ENCODE measurements at regions not wholly inside any gene's neighbourhood (a gene's known extent, or its start where the extent isn't known, plus 50 kb on each side); places are given as distances from the start of the nearest gene placed in this dataset.
A peak's percentile ranks its signal among the peaks of the same experiment; 100 is the strongest.

DNA sequence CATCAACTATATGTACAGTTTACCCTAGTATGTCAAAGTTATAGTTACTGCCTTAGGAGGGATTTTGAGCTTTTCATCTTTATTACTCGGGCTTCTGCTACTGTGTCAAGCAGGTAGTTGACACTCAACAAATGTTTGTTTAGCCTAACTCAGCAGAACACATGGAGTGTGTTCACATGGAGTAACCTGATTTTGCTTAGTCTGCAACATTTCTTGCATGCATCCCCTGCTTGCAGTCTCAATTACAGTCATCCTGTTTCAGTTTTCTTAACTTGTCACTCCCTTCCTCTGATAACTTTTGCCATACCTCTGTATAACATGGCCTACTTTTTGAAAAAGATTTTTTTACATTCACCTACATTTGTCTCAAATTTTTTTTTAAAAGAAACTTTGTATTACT lies 135.5 kb downstream of the NMUR2 start:
- no peak for DNase-seq

DNA sequence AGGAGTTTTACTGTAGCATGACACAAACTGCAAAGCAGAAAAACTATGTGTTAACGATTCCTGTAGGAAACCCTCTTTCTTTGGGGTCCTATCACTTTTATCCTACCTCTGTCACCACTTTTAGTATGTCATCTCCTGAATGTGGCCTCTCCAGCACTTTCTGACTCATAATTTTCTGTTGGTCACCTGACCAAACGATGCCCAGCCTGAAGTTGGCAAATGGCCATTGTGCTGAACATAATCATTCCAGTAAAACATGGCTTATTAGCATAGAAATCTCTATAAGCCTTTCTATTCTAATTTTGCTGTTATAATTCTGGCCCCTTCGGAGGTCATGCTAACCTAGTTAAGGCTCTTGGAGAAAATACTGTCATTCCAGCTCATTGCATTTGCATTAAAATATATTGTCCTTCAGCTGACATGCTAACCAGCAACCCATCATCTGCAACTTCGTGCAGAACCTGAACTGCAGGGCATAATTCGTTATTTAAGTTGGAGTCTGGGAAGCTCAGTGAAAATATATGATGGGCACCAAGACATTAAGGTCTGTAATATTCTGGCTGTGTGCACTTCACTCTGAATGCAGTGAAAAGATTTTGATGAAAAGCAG lies 140.3 kb downstream of the NMUR2 start:
- DNase-seq = no peak

DNA sequence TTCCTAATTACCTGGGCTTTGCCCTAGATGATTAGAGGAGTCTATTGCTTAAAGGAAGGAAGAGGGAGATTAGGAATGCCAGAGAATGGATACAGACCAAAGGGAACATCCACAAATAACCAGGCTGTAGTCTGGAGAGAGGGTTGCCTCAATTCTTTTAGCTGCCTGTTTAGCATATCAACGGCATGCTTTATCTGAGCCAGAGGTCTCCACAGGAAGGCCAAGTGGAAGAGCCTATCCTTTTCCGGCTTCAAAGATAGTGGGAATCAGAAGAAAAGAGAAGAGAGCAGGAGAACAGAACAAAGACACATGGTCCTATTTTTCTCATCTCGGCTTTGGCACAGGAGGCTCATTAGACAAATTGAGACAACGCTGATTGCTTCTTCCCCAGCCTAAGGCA lies 142.4 kb downstream of the NMUR2 start:
- no peak for DNase-seq

DNA sequence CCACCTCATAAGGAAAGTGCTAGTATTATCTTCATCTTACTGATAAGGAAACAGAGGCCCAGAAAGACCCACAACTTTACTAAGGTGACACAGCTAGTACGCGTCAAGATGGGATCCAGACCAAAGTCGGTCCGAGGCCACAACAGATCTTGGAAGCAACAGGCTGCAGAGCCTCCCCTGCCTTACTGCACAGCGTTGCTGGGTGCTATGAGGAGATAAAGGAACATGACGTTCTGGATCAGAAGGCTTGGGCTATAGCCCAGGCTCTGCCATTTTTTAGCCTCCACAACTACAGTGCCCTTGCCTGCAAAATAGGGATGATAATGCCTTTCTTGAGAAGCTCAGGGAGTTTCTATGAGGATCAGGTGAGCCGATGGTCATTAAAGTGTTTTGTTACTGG lies 144.1 kb downstream of the NMUR2 start:
- DNase-seq = no peak

DNA sequence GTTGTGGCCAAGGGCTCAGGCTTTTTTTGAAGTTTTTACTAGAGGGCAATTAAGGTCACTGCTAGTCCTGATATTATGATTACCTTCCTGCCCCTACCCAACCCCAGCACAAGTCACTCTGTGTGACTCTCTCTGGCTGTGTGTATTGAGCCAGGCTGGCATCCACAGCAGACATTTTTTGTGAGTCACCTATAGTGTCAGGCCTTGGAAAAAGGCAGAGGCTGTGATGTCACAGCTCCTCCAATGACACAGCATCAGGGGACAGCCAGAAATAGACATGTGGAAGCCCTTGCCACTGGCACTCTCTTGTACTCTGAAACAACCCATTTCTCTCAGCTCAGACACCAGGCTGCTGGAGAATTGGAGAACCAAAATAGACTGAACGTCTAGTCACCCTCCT lies 145.4 kb downstream of the NMUR2 start:
- no peak for DNase-seq

DNA sequence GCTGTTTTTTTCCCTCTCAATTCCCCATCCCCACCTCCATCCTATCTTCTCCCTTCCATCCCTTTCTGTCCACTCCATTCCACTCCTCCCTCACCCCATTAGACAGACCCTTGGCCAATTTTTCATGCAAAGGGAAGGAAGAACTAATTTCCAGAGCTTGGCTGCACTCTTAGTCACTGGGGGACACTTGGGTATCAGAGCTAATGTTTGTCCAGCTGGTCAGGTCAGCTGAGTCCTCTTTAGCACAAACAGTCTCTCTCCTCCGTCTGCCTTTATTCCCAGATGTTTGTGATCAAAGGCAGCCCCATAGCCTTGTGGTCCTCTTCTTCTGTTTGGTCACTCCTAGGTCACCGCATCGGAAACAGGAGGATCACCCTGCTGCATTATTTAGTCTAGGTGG lies 148.5 kb downstream of the NMUR2 start:
- DNase-seq = no peak

DNA sequence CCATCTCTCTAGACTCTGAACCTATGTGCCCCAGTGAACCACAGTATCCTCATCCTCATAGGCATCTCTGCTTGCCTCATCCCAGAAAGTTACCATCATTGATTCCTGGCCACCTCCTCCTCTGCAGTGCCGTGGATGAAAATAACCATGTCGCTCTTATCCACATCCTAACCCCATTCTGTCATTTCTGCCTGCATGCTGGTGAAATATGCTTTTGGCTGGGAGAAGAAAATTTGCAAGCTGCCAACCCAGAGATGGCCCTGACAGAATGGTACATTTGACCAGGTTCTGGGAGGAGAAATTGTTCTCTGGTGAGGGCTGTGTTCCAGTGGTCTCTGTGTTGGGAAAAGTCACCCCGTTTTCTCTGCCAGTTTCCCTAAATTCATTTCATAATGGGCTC lies 149.7 kb downstream of the NMUR2 start:
- no peak for DNase-seq

DNA sequence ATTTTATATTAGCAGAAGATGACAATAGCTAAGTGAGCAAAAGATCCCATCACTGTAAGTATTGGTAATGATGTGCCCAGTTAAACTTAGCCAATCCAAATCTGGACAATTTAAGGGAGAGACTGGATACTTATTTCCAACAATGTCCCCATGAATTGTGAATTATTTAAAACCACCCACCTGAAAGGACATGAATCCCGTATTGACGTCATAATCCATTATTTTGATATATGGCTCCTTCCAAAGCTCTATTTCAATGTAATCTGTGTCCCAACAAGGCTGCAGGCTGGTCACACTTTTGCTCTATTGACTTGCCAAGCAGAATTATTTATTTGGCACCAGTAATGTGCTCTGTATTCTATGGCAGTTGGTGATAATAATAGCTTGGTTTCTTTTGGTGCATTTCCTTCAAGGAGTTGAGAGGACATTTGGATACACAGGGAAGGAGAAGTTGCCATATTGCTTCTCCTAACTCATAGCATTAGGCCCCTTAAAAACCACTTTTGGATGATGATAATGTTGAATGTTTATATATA lies 157.2 kb downstream of the NMUR2 start:
- DNase-seq = no peak

DNA sequence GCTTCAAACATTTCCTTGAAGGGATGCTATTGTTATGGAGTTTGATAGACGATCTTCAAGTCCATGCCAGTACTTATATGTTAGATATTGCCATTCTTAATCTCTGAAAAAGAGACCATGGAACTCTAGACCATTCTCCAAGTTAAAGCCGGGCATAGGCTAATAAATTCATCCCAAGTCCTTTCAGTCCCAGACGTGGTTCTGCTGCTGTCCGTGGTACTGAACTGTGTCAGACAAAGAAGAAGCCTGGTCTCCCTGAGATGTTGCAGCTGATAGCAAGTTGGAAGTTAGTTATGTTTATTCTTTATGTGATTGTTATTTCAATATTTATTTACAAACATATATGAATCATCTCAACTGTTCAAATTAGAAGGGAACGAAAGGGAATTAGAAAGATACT lies 158.7 kb downstream of the NMUR2 start:
- no peak for DNase-seq

DNA sequence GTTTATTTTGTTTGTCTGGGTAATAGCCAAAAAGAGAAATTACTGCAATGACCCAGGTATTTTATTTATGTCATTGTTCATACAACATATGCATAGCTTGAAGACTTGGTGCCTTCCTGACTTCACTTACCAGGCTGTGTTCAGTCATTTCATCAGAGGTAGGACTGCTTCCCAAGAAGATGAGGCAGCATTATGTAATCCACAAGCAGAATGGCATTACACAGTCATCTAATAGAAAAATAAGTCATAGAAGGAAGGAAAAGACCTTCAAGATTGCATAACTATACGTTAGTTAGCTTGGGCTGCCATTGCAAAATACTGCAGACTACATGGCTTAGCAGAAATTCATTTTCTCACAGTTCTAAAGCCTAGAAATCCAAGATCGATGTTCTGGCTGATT lies 167.5 kb downstream of the NMUR2 start:
- DNase-seq = no peak

DNA sequence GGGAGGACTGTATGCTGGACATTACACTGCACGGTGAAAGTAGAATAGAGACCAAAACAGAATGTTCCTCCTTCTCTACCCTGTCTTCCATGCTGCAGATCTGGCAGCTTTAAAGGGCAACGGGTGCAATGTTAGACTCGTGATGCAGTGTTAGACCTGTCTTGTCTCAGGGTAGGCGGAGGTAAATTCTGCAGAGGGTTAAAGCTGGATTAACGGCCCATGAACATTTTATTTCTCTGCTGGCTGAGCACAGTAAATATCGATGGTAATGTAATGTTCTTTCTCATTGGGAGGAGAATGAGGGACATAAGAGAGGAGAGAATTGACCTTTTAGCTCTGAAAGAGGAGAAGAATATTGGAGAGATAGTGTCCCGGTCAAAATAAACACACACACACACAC lies 178.9 kb downstream of the NMUR2 start:
- no peak for DNase-seq

DNA sequence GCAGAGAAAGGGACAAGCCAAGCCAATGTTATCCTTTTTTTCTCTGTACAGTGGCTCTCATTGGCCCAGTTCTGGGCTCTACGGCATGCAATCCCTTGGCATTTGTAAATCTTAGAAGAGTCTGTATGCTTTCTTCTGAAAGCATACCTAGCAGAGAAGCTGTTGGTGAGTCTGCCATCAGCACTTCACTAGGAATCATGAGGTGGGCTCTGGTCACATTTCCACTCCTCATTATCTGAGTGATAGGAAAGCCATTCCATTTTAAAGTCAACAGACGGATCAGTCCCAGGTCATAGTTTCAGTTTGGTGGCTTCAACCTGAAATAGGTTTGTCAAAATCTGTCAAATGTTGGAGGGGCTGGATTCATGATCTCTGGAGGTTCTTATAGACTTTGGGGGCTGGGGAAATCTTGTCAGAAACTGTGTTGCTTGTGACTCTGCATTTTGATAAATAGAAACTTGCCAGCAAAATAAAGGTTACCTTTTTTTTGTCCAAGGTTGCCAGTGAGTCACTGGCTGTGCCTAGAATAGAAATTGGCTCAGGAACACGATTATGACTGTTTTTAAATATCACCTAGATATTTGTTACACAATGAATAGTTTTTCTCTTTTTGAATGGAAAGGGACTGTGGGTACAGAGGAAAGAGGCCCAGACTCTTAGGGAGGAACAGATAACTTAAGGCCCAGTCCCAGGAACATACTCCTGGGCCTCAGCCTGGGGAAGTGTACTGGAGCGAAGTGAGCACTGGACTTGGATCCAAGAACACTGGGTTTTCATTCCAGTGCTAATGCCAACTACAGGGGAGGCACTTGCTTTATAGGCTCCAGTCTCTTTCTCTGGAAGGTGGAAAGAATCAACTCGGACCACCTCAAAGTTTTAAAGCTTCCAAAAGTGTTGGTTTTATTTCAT lies 183.1 kb downstream of the NMUR2 start:
- no peak for DNase-seq

DNA sequence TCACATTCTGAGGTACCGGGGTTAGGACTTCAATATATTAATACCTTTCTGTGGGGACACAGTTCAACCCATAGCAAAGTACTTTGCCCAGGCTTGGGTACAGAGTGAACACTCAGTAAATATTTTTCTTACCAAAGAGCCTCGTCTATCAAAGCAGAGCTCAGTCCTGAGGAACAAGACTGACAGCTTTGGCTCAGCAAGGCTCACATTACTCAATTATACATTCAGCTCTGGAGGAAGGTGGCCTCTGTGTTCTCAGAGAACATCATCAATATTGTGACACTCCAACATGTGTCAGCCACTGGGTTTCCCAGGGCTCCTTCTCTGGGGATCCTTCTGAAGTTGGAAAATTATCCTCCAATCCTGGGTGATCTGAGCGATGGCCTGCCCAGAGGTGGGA lies 186.4 kb downstream of the NMUR2 start:
- no peak for DNase-seq

DNA sequence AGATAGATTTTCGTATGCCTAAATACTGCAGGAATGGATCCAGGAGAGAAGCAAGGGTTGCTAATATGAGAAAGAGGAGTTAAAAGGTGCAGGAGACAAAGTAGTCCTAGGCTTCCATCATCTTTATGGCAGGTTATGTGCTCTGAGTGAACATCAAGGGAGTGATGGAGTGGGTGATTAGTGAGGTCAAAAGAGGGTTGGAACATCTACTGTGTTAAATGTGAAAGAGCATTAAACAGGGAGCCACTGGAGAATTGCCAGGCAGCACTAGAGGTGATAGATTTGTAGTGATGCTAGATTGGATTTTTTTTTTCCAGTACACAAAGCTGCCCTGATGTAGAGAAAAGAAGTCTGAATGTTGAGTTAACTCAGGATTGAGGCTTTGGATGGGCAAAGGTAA lies 199.3 kb downstream of the NMUR2 start:
- DNase-seq = no peak

DNA sequence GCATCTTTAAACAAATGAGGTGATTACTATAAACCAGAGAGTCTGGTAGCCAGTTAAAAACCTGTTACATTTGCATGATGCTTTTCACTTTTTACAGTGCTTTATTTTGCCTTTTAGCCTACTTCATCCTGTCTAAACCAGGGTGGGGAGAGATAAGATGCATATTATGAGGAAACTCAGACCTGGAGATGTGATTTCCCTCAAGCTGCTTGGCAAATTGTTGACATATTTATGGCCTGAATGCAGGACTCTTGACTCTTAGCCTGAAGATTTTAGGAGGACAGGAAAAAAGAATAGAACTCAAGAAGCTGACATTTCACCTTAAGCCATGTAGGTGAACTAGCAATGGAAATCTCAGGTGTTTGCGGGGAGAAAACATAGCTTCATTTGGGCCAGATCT lies 202.8 kb downstream of the NMUR2 start:
- no peak for DNase-seq

DNA sequence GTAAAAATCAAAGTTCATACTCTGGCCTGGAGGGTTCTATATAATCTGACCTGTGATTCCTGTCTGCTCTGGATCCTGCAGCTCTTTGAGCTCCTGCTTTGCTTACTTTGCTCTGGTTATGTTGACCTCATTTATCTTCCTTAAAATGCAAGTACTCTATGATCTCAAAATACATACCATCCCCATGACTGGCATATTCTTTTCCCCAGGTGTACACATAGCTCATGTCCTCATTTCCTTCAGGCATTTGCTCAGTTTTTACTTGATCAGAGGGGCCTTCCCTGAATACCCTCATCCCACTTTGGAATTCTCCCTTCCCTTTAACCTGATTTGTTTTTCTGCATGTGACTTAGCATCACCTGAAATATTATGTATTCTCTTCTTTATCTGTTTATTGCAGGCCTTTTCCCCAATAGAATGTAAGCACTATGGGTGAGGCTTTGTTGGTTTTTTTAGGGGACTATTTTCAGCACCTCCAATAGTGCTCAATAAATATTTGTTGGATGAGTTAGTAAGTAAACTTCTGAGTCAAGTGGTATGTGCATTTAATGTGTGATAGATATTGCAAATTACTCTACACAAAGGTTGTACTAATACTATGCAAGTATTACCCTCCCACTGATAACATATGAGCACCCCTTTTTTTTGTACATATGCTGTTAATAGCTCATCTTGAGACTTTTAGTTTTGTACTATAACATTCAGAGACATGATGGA lies 211.5 kb downstream of the NMUR2 start:
- DNase-seq = no peak

DNA sequence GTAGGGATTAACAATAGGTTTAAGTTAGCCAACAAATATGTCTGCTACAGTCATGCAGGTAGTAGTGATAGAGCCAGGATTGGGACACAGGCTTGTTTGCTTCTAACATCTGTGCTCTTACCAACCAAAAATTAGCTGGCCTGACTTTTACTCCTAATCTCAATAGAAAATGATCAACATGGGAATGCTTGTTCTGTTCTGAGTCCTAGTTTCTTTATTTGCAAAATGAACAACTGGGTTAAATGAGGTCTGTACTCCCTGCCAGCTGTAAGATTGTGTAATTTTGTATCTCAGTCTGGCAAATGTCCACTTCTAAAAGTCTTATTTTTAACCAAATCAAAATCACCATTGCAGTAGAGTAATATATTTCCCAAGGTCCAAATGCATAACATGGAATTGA lies 216.8 kb downstream of the NMUR2 start:
- DNase-seq = no peak

DNA sequence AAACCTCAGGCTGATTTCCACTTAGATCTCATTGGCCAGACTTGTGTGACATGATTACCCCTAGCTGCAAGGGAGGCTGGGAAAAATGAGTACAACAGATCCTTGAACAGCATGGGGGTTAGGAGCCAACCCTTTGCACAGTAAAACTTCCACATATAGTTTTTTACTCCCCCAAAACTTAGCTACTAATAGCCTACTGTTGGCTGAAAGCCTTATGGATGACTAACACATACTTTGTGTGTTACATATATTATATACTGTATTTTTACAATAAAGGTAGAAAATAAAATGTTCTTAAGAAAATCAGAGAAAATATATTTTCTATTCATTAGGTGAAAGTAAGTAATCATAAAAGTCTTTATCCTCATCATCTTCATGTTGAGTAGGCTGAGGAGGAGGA lies 217.4 kb downstream of the NMUR2 start:
- DNase-seq = no peak

DNA sequence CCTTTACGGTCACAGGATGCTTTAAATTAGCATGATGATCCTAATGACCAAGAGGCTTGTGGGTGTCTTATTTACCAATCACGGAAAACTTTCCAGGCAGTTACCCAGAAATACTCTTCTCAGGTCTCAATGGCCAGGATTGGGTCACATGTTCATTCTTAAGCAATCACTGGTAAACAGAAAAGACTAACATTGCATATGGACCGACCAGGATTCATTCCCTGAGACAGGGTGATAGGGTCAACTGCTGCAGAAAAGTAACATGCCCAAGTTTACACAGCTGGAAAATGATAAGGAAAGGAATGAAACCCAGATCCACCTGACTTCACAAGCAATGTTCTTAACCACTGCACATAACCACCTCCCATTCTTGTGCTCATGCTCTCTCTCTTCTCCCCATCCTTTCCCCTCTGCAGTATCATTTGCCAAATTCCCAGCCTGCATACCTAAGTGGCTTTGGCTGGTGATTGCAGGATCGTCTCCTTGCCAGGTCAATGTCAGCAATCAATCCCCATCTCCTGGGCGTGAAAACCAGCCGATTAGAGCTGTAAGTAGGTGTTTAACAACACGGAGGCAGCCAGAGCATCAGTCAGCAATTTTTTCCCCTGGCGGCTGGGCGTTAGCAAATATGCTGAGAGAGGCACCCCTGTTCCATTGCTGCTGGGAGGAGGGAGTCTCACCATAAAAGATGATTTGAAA lies 219.4 kb downstream of the NMUR2 start:
- peak; percentile 12 for DNase-seq

DNA sequence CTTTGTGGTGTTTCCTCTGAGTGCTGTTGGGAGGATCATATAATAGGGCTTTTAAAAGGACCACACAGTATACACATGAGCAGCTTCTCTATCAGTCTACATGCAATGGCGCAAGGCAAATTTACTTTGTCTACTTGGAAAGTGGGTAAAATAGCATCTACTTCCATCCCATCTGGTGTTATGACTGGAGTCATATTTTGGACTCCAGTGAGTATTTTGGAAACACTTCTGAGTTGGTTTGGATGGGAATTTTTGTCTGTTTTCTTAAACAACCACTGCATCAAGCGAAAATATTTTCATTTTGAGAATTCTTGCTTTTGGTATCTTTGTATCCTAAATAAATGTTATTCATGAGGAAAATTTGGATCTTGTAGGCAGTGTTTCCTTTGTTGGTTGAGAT lies 220.8 kb downstream of the NMUR2 start:
- DNase-seq = no peak

DNA sequence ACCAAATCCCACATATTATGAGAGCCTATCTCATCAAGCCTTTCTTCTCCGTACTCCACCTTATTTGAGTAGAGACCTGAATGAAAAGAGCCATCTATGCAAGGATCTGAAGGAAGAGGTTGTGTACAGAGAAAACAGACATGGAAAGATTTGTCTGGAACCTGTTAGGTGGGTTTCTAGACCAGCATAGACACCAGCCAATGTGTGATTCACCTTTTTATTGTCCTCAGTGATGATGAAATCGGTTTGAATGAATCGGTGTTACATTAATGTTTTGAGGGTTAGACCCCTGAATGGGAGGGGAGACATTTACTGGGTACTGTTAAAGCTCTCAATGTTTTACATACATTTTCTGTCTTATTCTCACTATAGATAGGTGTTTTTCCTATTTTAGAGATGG lies 223.6 kb downstream of the NMUR2 start:
- DNase-seq = no peak

DNA sequence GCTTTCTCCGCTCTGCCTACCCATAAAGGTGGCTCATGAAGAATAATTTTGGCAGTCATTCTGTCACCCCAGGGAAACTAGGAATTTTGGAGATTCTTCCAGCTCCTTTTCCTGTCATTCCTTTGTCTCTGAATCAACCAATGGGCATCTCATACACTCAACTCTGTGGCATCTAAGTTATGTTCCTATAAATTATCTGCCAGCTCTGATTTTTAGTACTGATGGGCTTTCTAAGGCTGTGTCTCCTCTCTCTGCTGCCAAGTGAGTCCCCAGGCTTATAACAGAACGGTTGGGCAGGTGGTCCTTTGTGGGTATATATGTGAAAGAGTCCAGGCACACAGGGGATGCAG lies 226.8 kb downstream of the NMUR2 start:
- DNase-seq = no peak

DNA sequence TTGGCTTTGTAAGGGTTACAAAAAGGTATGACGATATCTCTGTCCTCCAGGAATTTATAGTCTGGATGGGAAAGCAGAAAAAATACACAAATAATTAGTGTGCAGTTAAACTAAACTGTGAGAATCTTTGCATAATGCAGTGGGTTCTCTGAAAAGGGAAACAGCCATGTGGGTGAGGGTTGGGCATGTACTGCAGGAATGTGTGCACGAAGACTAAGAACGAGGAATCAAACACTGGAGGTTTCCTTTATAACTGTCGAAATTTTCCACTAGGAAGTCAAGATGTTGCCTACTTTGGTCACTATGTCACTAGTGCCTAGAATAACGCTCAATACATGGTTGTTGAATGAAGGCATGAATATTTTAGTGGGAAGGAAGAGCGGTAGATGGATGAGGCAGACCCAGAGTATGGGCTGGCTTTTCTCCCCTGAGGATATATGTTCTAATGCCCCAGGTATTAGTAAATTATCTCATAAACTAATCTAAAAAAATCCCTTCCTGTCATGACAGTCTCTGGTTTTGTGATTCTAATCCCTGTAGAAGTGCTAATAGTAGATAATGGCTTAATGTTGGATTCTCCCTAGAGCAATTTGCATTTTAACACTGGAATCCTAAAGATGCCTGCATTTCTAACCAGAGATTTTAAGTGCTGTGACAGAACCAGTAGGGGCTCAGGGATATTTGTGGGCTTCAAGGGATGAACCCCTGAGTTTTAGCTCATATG lies 227.3 kb downstream of the NMUR2 start:
- no peak for DNase-seq
